ENCODE measurements at regions not wholly inside any gene's neighbourhood (a gene's known extent, or its start where the extent isn't known, plus 50 kb on each side); places are given as distances from the start of the nearest gene placed in this dataset.

GRCh38 chr3:106936337-106936736 is 440.9 kb upstream of the CCDC54 start:
- TF ChIP-seq, protein P1, sequence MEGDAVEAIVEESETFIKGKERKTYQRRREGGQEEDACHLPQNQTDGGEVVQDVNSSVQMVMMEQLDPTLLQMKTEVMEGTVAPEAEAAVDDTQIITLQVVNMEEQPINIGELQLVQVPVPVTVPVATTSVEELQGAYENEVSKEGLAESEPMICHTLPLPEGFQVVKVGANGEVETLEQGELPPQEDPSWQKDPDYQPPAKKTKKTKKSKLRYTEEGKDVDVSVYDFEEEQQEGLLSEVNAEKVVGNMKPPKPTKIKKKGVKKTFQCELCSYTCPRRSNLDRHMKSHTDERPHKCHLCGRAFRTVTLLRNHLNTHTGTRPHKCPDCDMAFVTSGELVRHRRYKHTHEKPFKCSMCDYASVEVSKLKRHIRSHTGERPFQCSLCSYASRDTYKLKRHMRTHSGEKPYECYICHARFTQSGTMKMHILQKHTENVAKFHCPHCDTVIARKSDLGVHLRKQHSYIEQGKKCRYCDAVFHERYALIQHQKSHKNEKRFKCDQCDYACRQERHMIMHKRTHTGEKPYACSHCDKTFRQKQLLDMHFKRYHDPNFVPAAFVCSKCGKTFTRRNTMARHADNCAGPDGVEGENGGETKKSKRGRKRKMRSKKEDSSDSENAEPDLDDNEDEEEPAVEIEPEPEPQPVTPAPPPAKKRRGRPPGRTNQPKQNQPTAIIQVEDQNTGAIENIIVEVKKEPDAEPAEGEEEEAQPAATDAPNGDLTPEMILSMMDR (IDR thresholded peaks at IDR 0.05; ENCODE audit: borderline replicate concordance, insufficient read depth, low read depth, low read length) = no peak

DNA sequence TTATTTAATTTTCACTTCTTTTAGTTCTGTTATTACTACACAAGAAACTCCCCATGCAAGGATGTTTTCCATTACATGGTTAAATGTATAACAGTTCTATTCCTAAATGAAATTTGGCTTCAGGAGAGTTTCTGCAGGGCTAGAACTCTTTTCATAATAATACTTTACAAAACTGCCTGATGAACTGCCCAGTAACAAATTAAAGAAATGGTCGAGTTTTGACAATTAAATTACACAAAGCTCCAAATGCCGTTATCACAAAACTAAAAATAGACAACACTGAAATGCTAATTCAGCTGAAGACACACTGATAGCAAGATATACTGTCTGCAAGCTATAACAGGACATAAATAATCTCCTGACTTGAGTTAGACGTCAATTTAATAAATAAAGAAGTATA is 435.2 kb upstream of the CCDC54 start:
- TF ChIP-seq, protein P1 (IDR thresholded peaks at IDR 0.05; ENCODE audit: borderline replicate concordance, insufficient read depth, low read depth, low read length) = no peak
- H3K4me3 ChIP-seq (ENCODE audit: low read depth, low read length) = no peak overlapping the region

More at GRCh38 chr3:106936337-106936736, 440.9 kb upstream of the CCDC54 start:
- no peak overlapping the region for H3K4me3 ChIP-seq (ENCODE audit: low read depth, low read length)

DNA sequence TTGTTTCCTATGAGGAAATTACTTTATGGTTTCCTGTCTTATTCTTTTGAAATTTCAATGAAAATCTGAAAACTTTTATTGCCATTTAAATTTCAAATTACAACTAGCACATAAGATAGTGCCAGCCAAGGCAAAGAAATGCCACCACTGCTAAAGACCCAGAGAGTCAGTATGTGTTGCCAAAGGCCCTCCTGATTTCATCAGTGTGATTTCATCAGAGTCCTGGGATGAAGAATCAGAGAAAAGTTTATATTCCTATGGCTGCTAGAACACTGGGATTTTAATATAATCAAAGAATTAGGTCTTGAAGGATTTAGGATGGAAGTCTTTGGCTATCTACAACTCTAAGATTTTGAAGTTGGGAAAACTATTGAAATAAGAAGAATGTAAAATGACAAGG is 434.2 kb upstream of the CCDC54 start:
- H3K4me3 ChIP-seq (ENCODE audit: low read depth, low read length) = no peak overlapping the region
- TF ChIP-seq, protein P1 (IDR thresholded peaks at IDR 0.05; ENCODE audit: borderline replicate concordance, insufficient read depth, low read depth, low read length) = no peak

DNA sequence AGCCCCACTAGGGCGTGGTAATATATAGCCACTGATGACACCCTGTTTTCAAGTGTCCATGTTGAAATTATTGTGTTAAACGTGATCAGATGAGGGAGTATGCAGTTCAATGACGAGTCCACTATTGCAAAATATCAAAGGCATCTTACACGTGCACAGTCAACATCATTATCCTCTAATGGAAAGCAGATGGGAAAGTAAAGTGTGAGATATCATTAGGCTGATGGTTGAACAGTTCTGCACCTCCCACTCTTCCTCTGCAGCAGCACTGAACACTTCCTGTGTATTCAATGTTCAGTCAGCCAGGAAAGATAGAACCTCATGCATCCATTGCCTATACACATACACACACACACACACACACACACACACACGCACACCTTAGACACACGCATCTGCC is 431.8 kb upstream of the CCDC54 start:
- TF ChIP-seq, protein P1 (IDR thresholded peaks at IDR 0.05; ENCODE audit: borderline replicate concordance, insufficient read depth, low read depth, low read length) = no peak
- no peak overlapping the region for H3K4me3 ChIP-seq (ENCODE audit: low read depth, low read length)

DNA sequence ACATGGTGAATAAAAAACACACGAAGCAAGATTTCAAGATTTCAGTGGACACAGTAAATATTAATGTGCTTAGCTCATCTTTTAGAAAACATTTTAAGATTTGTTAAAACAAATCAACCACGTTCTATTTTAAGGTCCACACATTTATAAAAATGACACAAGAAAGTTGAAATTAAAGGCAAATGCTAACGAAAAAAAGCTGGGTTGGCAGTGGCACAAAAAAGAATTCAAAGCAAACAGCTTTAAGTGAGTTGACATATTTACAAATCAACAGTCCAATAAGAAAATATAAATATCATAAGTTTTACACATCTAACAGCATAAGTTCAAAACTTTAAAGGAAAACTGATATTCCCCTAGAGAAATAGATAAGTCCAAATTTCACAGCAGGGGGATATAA is 430.4 kb upstream of the CCDC54 start:
- H3K4me3 ChIP-seq (ENCODE audit: low read depth, low read length) = no peak overlapping the region
- TF ChIP-seq, protein P1 (IDR thresholded peaks at IDR 0.05; ENCODE audit: borderline replicate concordance, insufficient read depth, low read depth, low read length) = no peak

DNA sequence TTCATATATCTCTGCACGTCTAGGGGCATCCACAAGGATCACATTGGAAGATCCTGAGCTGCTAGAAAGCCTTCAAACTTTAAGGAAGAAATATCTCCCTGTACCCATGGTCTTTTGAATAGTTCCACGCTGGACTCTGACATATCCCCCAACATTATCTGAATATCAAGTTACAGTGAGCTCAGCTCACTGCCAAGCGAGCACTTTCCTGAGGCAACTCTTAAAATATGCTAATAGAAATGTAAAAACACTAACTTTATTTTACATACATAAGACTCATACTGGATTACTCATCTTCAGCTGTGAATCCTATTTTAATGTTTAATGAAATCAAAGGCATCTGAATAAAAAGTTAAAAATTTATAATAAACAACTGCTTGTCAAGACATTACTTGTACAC is 420.2 kb upstream of the CCDC54 start:
- H3K4me3 ChIP-seq (ENCODE audit: low read depth, low read length) = no peak overlapping the region
- TF ChIP-seq, protein P1 (IDR thresholded peaks at IDR 0.05; ENCODE audit: borderline replicate concordance, insufficient read depth, low read depth, low read length) = no peak

- TF ChIP-seq, protein P1 (IDR thresholded peaks at IDR 0.05; ENCODE audit: borderline replicate concordance, insufficient read depth, low read depth, low read length) = no peak
- H3K4me3 ChIP-seq (ENCODE audit: low read depth, low read length) = no peak overlapping the region
Observed at GRCh38 chr3:106962993-106963392, 414.2 kb upstream of the CCDC54 start.
